Activated B cell treated with CpG ODN at 0.5 μM for 24 hours (primary cell): ENCODE measurements at regions not wholly inside any gene's neighbourhood (a gene's known extent, or its start where the extent isn't known, plus 50 kb on each side); places are given as distances from the start of the nearest gene placed in this dataset.

Source experiments
- ATAC-seq: fragments of 200-7000 bp; cut with Tn5 transposase; one replicate; pipeline ENCODE4 v1.10.0; 2021; ENCODE audit warnings: low read depth, mild to moderate bottlenecking, moderate library complexity
- CTCF ChIA-PET: fragments of 350-600 bp; sonication (Branson Sonifier 250); formaldehyde crosslinking; loops from one replicate; lab custom pipeline; 2021; ENCODE audit warnings: antibody characterized with exemption; lab: Charles Lee
- POLR2A ChIA-PET: fragments of 350-600 bp; sonication (Branson Sonifier 250); formaldehyde crosslinking; loops from one replicate; lab custom pipeline; 2021; ENCODE audit warnings: antibody characterized with exemption; lab: Charles Lee
- DNase-seq: peaks from one replicate; pipeline ENCODE4 v3.0.0; 2022
- H3K27ac Mint-ChIP-seq: one replicate; pipeline ENCODE4 v1.8.0; 2020; ENCODE audit warnings: mixed read lengths
- H3K27me3 Mint-ChIP-seq: one replicate; pipeline ENCODE4 v1.8.0; 2021; ENCODE audit warnings: mixed read lengths
- H3K36me3 Mint-ChIP-seq: one replicate; pipeline ENCODE4 v1.8.0; 2021; ENCODE audit warnings: low read depth, mixed read lengths
- H3K4me1 Mint-ChIP-seq: one replicate; pipeline ENCODE4 v1.8.0; 2021; ENCODE audit warnings: mixed read lengths
- H3K4me3 Mint-ChIP-seq: one replicate; pipeline ENCODE4 v1.8.0; 2020; ENCODE audit warnings: mild to moderate bottlenecking, mixed read lengths
- H3K9me3 Mint-ChIP-seq: one replicate; pipeline ENCODE4 v1.8.0; 2020; ENCODE audit warnings: mixed read lengths
- CTCF ChIP-seq: fragments of 200-600 bp; IDR thresholded peaks from one replicate; pipeline ENCODE4 v1.8.0; 2022; ENCODE audit warnings: antibody characterized with exemption, mild to moderate bottlenecking
- intact Hi-C: fragments of 100-400 bp; cut with micrococcal nuclease; formaldehyde crosslinking; loops from one replicate; pipeline ENCODE4 v1.15.1; 2024

GRCh38 chr3:25019506-25019905, 408.6 kb upstream of the RARB start:
- no peak for ATAC-seq
- Mint-ChIP-seq H3K4me1 (no peaks in the 10 kb centered on the region), H3K9me3 (peaks cover 5% of the 10 kb centered on the region), H3K27me3 (no peaks in the 10 kb centered on the region), H3K27ac (no peak overlapping the region), H3K36me3 (no peaks in the 10 kb centered on the region), H3K4me3 (no peak overlapping the region)
- no peak for DNase-seq
- ChIA-PET CTCF (no interaction called here), POLR2A (no interaction called here)
- no peak for TF ChIP-seq CTCF
- intact Hi-C loops = no loop called here

- no peak overlapping the region for H3K27ac Mint-ChIP-seq
- CTCF ChIA-PET = no interaction called here
- no peaks in the 10 kb centered on the region for H3K4me1 Mint-ChIP-seq
- POLR2A ChIA-PET = interaction anchor here (0.8 kb wide), 1 partner anchor 26 kb away, joined by 4 read pairs; no protein-coding TSS in a partner anchor
- peaks cover 5% of the 10 kb centered on the region for H3K9me3 Mint-ChIP-seq
- intact Hi-C loops = no loop called here
- no peak for ATAC-seq
- H3K36me3 Mint-ChIP-seq = no peaks in the 10 kb centered on the region
- TF ChIP-seq CTCF = no peak
- H3K4me3 Mint-ChIP-seq = no peak overlapping the region
- H3K27me3 Mint-ChIP-seq = no peaks in the 10 kb centered on the region
- no peak for DNase-seq
Measured at GRCh38 chr3:25021816-25022215, 406.2 kb upstream of the RARB start.

- no peaks in the 10 kb centered on the region for H3K4me1 Mint-ChIP-seq
- no peaks in the 10 kb centered on the region for H3K9me3 Mint-ChIP-seq
- H3K36me3 Mint-ChIP-seq = no peaks in the 10 kb centered on the region
- no peaks in the 10 kb centered on the region for H3K27me3 Mint-ChIP-seq
- no peak for DNase-seq
- intact Hi-C loops = no loop called here
- CTCF ChIA-PET = no interaction called here
- POLR2A ChIA-PET = no interaction called here
- TF ChIP-seq CTCF = no peak
- no peak for ATAC-seq
- H3K27ac Mint-ChIP-seq = no peak overlapping the region
- H3K4me3 Mint-ChIP-seq = no peak overlapping the region
Measured at GRCh38 chr3:25023876-25024275, 404.2 kb upstream of the RARB start.

GRCh38 chr3:25025236-25025635, 402.8 kb upstream of the RARB start:
- DNase-seq = no peak
- Mint-ChIP-seq H3K4me1 (no peaks in the 10 kb centered on the region), H3K27me3 (no peaks in the 10 kb centered on the region), H3K36me3 (no peaks in the 10 kb centered on the region), H3K4me3 (no peak overlapping the region), H3K9me3 (no peaks in the 10 kb centered on the region), H3K27ac (no peak overlapping the region)
- no peak for TF ChIP-seq CTCF
- ChIA-PET CTCF (no interaction called here), POLR2A (no interaction called here)
- ATAC-seq = no peak
- intact Hi-C loops = no loop called here

- H3K4me3 Mint-ChIP-seq = no peak overlapping the region
- no peak for DNase-seq
- intact Hi-C loops = no loop called here
- no peaks in the 10 kb centered on the region for H3K27me3 Mint-ChIP-seq
- no peaks in the 10 kb centered on the region for H3K4me1 Mint-ChIP-seq
- CTCF ChIA-PET = no interaction called here
- POLR2A ChIA-PET = no interaction called here
- H3K36me3 Mint-ChIP-seq = no peaks in the 10 kb centered on the region
- ATAC-seq = no peak
- H3K9me3 Mint-ChIP-seq = no peaks in the 10 kb centered on the region
- TF ChIP-seq CTCF = no peak
- no peak overlapping the region for H3K27ac Mint-ChIP-seq
Measured at GRCh38 chr3:25027650-25028049, 400.4 kb upstream of the RARB start.
